IMR-90 (cell line): ENCODE measurements at regions not wholly inside any gene's neighbourhood (a gene's known extent, or its start where the extent isn't known, plus 50 kb on each side); places are given as distances from the start of the nearest gene placed in this dataset.

Experiments used
- ATAC-seq: fragments of 200-7000 bp; cut with Tn5 transposase; 2 replicates; pipeline ENCODE4 v1.9.1; 2020; ENCODE audit warnings: low read depth, mild to moderate bottlenecking, moderate library complexity
- BruUV-seq: library from RNA; stranded (reverse); fragments of 400-500 nt; replicated peaks from 2 replicates; lab custom pipeline; 2021; lab: Mats Ljungman, UMichigan
- CTCF ChIA-PET: fragments of 300-600 bp; formaldehyde crosslinking; extraction: SDS; loops from one replicate; lab custom pipeline; 2021; ENCODE audit warnings: antibody characterized with exemption; lab: Yijun Ruan, JAX
- POLR2A ChIA-PET: fragments of 300-600 bp; sonication (Branson Sonifier 250); formaldehyde crosslinking; loops from one replicate; lab custom pipeline; 2022; ENCODE audit warnings: antibody characterized with exemption; ENCODE audit not compliant: unreplicated experiment; lab: Charles Lee
- DNase-seq: peaks from one replicate; pipeline ENCODE4 v3.0.0; 2013
- H2AFZ ChIP-seq: replicated peaks from 2 replicates; pipeline ENCODE3; 2013; ENCODE audit warnings: low read length, mild to moderate bottlenecking; ENCODE audit not compliant: poor library complexity
- H2AK5ac ChIP-seq: 2 replicates; pipeline ENCODE4 v1.6.1; 2013; ENCODE audit warnings: low read depth, low read length, inconsistent platforms
- H2AK9ac ChIP-seq: replicated peaks from 2 replicates; pipeline ENCODE3; 2013; ENCODE audit warnings: mild to moderate bottlenecking, low read depth, low read length, moderate library complexity; ENCODE audit not compliant: poor library complexity
- H2BK120ac ChIP-seq: 2 replicates; pipeline ENCODE4 v1.6.1; 2013; ENCODE audit warnings: low read depth, low read length, inconsistent platforms
- H2BK15ac ChIP-seq: 3 replicates; pipeline ENCODE4 v1.6.1; 2013; ENCODE audit warnings: low read depth, low read length, inconsistent platforms
- H2BK20ac ChIP-seq: 2 replicates; pipeline ENCODE4 v1.6.1; 2013; ENCODE audit warnings: low read depth, mild to moderate bottlenecking, inconsistent platforms, low read length, moderate library complexity
- H2BK5ac ChIP-seq: 2 replicates; pipeline ENCODE4 v1.6.1; 2013; ENCODE audit warnings: mild to moderate bottlenecking, low read depth, low read length, inconsistent platforms; ENCODE audit not compliant: poor library complexity, severe bottlenecking
- H3K14ac ChIP-seq: replicated peaks from 2 replicates; pipeline ENCODE4 v1.6.1; 2013; ENCODE audit warnings: low read depth, low read length, inconsistent platforms
- H3K18ac ChIP-seq: 2 replicates; pipeline ENCODE4 v1.6.1; 2013; ENCODE audit warnings: low read depth, low read length, control low read depth
- H3K23ac ChIP-seq: 2 replicates; pipeline ENCODE4 v1.6.1; 2013; ENCODE audit warnings: low read depth, low read length, inconsistent platforms
- H3K27ac ChIP-seq: 2 replicates; pipeline ENCODE4 v1.5.1; 2013; ENCODE audit warnings: mild to moderate bottlenecking, control low read depth, low read length; ENCODE audit not compliant: insufficient read depth
- H3K27me3 ChIP-seq: 2 replicates; pipeline ENCODE4 v1.6.1; 2013; ENCODE audit warnings: low read length; ENCODE audit not compliant: control insufficient read depth, insufficient read depth
- H3K36me3 ChIP-seq: 2 replicates; pipeline ENCODE4 v1.6.1; 2013; ENCODE audit warnings: low read length, mixed read lengths; ENCODE audit not compliant: control insufficient read depth, insufficient read depth
- H3K4ac ChIP-seq: 2 replicates; pipeline ENCODE4 v1.6.1; 2013; ENCODE audit warnings: low read depth, low read length, inconsistent platforms
- H3K4me1 ChIP-seq: 2 replicates; pipeline ENCODE4 v1.6.1; 2013; ENCODE audit warnings: low read length, mixed read lengths; ENCODE audit not compliant: control insufficient read depth, insufficient read depth
- H3K4me2 ChIP-seq: 2 replicates; pipeline ENCODE4 v1.6.1; 2013; ENCODE audit warnings: low read depth, mild to moderate bottlenecking, control low read depth, low read length, moderate library complexity
- H3K4me3 ChIP-seq: 2 replicates; pipeline ENCODE4 v1.5.1; 2013; ENCODE audit warnings: low read depth, mild to moderate bottlenecking, control low read depth, low read length, moderate library complexity; ENCODE audit not compliant: insufficient read depth
- H3K56ac ChIP-seq: 2 replicates; pipeline ENCODE4 v1.6.1; 2013; ENCODE audit warnings: low read length, inconsistent platforms; ENCODE audit not compliant: insufficient read depth; ENCODE audit errors: extremely low read depth
- H3K79me1 ChIP-seq, 2 experiments: 2 replicates each; pipeline ENCODE4 v1.6.1; 2013; ENCODE audit warnings: low read length in 2 of 2, inconsistent platforms in 1 of 2, low read depth in 1 of 2
- H3K9ac ChIP-seq: 2 replicates; pipeline ENCODE4 v1.6.1; 2013; ENCODE audit warnings: low read depth, low read length, control low read depth
- H3K9me1 ChIP-seq: 2 replicates; pipeline ENCODE4 v1.6.1; 2013; ENCODE audit warnings: low read length, inconsistent platforms; ENCODE audit not compliant: insufficient read depth
- H3K9me3 ChIP-seq: 2 replicates; pipeline ENCODE4 v1.6.1; 2013; ENCODE audit warnings: low read length; ENCODE audit not compliant: control insufficient read depth, insufficient read depth
- H4K20me1 ChIP-seq: 2 replicates; pipeline ENCODE4 v1.6.1; 2013; ENCODE audit warnings: low read length, inconsistent platforms; ENCODE audit not compliant: insufficient read depth
- H4K5ac ChIP-seq: 2 replicates; pipeline ENCODE4 v1.6.1; 2013; ENCODE audit warnings: mild to moderate bottlenecking, low read depth, low read length, control low read depth
- H4K8ac ChIP-seq, 2 experiments: 2 replicates each; pipeline ENCODE4 v1.6.1; 2013; ENCODE audit warnings: low read depth in 2 of 2, low read length in 2 of 2, control low read depth in 1 of 2, inconsistent platforms in 1 of 2
- H4K91ac ChIP-seq: 2 replicates; pipeline ENCODE4 v1.6.1; 2013; ENCODE audit warnings: low read depth, low read length, inconsistent platforms; ENCODE audit not compliant: insufficient read depth
- ELK1 ChIP-seq: fragments of 150-350 bp; IDR thresholded peaks from 2 replicates; pipeline ENCODE4 v1.6.1; 2016; ENCODE audit warnings: low read depth, mild to moderate bottlenecking, low read length, moderate library complexity, borderline replicate concordance
- FOS ChIP-seq: fragments of 150-350 bp; IDR thresholded peaks from 2 replicates; pipeline ENCODE4 v1.6.1; 2016; ENCODE audit warnings: low read depth, low read length
- MAZ ChIP-seq: IDR thresholded peaks from 2 replicates; pipeline ENCODE4 v1.6.1; 2012; ENCODE audit warnings: low read depth, mild to moderate bottlenecking, low read length, improper control_type of control experiment, moderate library complexity, borderline replicate concordance
- POLR2A ChIP-seq: IDR thresholded peaks from 2 replicates; pipeline ENCODE4 v1.6.1; 2012; ENCODE audit warnings: mild to moderate bottlenecking, low read depth, low read length
- RFX5 ChIP-seq: IDR thresholded peaks from 2 replicates; pipeline ENCODE4 v1.8.0; 2012; ENCODE audit warnings: low read depth, mild to moderate bottlenecking, low read length, moderate library complexity
- SMC3 ChIP-seq: fragments of 150-350 bp; IDR thresholded peaks from 2 replicates; pipeline ENCODE4 v1.6.1; 2016; ENCODE audit warnings: low read depth, mild to moderate bottlenecking, antibody characterized with exemption, low read length, moderate library complexity
- WGBS, 2 experiments: methylation state at CpG; one replicate each; pipeline versions ENCODE4 v1.1.5 to v1.1.7; 2013; ENCODE audit warnings: missing lambda C conversion rate in 2 of 2; ENCODE audit not compliant: insufficient read length in 1 of 2; ENCODE audit errors: extremely low coverage in 2 of 2; 5-methylcytosine and 5-hydroxymethylcytosine counted together
- dilution Hi-C: fragments of 300-500 bp; cut with HindIII; formaldehyde crosslinking; loops from one replicate; pipeline ENCODE4 v1.14.3; 2018; ENCODE audit warnings: low sequenced_read_pairs; ENCODE audit not compliant: unreplicated experiment
- in situ Hi-C: fragments of 300-500 bp; cut with MboI; formaldehyde crosslinking; loops from 3 replicates; pipeline ENCODE4 v1.14.3; 2019; ENCODE audit warnings: low sequenced_read_pairs, inconsistent platforms, mixed read lengths
- intact Hi-C: fragments of 100-400 bp; cut with micrococcal nuclease; formaldehyde crosslinking; loops from 2 replicates; pipeline ENCODE4 v1.10.0; 2022

- no peak overlapping the region for H3K23ac ChIP-seq
- no peak overlapping the region for H3K56ac ChIP-seq
- H3K4ac ChIP-seq = no peak overlapping the region
- no peak overlapping the region for H3K14ac ChIP-seq
- no peak overlapping the region for H3K9ac ChIP-seq
- ChIA-PET POLR2A (no interaction called here), CTCF (no interaction called here)
- no peaks in the 10 kb centered on the region for H4K20me1 ChIP-seq
- H4K8ac ChIP-seq = no peak overlapping the region
- in situ Hi-C loops = no loop called here
- no peak overlapping the region for H4K5ac ChIP-seq
- no peaks in the 10 kb centered on the region for H3K79me1 ChIP-seq
- H3K9me3 ChIP-seq = peaks cover 4% of the 10 kb centered on the region; the same call in 1 of the 2 replicates
- H2BK5ac ChIP-seq = no peak overlapping the region
- no peak overlapping the region for H2AK5ac ChIP-seq
- H2BK20ac ChIP-seq = no peak overlapping the region
- no TSS peak for BruUV-seq
- no peak overlapping the region for H4K91ac ChIP-seq
- no peaks in the 10 kb centered on the region for H3K36me3 ChIP-seq
- ATAC-seq (no peak), DNase-seq (no peak)
- H2BK120ac ChIP-seq = no peak overlapping the region
- no peak overlapping the region for H3K4me2 ChIP-seq
- no peaks in the 10 kb centered on the region for H3K4me1 ChIP-seq
- H3K4me3 ChIP-seq = no peak overlapping the region
- TF ChIP-seq ELK1 = no peak
- no peak for TF ChIP-seq MAZ
- TF ChIP-seq RFX5 = no peak
- TF ChIP-seq FOS = no peak
- TF ChIP-seq POLR2A = no peak
- no peak for TF ChIP-seq SMC3
- no peak overlapping the region for H3K18ac ChIP-seq
- H3K9me1 ChIP-seq = no peaks in the 10 kb centered on the region
- H2AK9ac ChIP-seq = no peak overlapping the region
- intact Hi-C loops = no loop called here
- H2AFZ ChIP-seq = no peak overlapping the region
- dilution Hi-C loops = no loop called here
- H3K27ac ChIP-seq = no peak overlapping the region
- WGBS, 2 experiments = 47% methylated on average over 6 of the region's 8 CpGs; no CpG with 5 or more reads in 1 of the 2 experiments
- peaks cover 5% of the 10 kb centered on the region; the same call in 1 of the 2 replicates for H3K27me3 ChIP-seq
- no peak overlapping the region for H2BK15ac ChIP-seq
Observed at GRCh38 chr2:238754259-238754658, 93.6 kb upstream of the TWIST2 start.
